Activated T-cell treated with anti-CD3 and anti-CD28 coated beads, Interleukin-2, amount 50 U/mL, for 72 hours (primary cell): ENCODE measurements at regions not wholly inside any gene's neighbourhood (a gene's known extent, or its start where the extent isn't known, plus 50 kb on each side); places are given as distances from the start of the nearest gene placed in this dataset.
"Not testable (repeated sequence)": the region's sequence is repeated elsewhere in the genome, so short reads cannot be mapped to it uniquely, and the experiment has no call there.

ENCODE experiments used
- ATAC-seq, 2 donors: fragments of 150-1000 bp; cut with Tn5 transposase; replicated peaks in 1 of 2; 2 replicates each; pipeline ENCODE4 v1.10.0; 2021; ENCODE audit warnings: moderate library complexity in 2 of 2, mild to moderate bottlenecking in 1 of 2
- DNase-seq, 2 donors: peaks; one replicate each; pipeline ENCODE4 v3.0.0; 2021 to 2022; ENCODE audit warnings: mixed read lengths in 1 of 2
- H3K27ac Mint-ChIP-seq: one replicate; pipeline ENCODE4 v1.8.0; 2022; ENCODE audit warnings: mild to moderate bottlenecking, moderate library complexity, mixed read lengths
- H3K27me3 Mint-ChIP-seq: one replicate; pipeline ENCODE4 v1.8.0; 2022; ENCODE audit warnings: low read depth, mixed read lengths
- H3K36me3 Mint-ChIP-seq, 2 donors: one replicate each; pipeline ENCODE4 v1.8.0; 2022; ENCODE audit warnings: mixed read lengths in 2 of 2, mild to moderate bottlenecking in 1 of 2; ENCODE audit not compliant: insufficient read depth in 2 of 2
- H3K4me1 Mint-ChIP-seq: one replicate; pipeline ENCODE4 v1.8.0; 2022; ENCODE audit warnings: low read depth, mixed read lengths
- H3K4me3 Mint-ChIP-seq, 2 donors: one replicate each; pipeline ENCODE4 v1.8.0; 2022; ENCODE audit warnings: mild to moderate bottlenecking in 2 of 2, mixed read lengths in 2 of 2, moderate library complexity in 2 of 2
- H3K9me3 Mint-ChIP-seq, 2 donors: one replicate each; pipeline ENCODE4 v1.8.0; 2022; ENCODE audit warnings: mixed read lengths in 2 of 2

DNA sequence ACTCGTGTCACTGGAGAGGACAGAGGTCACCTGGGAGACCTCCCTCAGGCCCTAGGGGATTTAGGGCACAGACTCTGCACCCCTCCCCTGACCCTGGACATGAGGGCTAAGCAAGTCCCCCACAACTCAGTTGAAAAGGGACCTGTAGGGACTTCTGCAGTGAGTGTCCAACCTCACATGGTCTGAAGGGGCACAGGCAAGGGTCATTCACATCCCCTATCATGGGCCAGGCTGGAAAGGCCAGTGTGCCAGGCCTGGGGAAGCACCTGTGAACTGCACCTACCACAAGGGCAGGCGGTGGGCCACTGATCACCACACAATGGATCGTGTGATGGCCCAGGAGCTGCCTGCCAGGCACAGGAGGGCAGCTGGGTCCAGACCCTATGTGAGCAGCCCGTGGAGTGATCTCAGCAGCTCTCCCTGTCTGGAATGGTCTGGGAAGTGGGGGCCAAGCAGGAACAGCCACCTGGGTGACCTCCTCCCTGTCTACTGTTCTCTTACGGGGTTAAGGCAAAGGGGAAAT lies 1502.6 kb upstream of the TPTE start:
- H3K4me1 Mint-ChIP-seq, ATAC-seq, DNase-seq, H3K9me3 Mint-ChIP-seq, H3K27ac Mint-ChIP-seq, H3K4me3 Mint-ChIP-seq, H3K36me3 Mint-ChIP-seq: not testable (repeated sequence)
- peaks cover 25% of the 10 kb centered on the region for H3K27me3 Mint-ChIP-seq

DNA sequence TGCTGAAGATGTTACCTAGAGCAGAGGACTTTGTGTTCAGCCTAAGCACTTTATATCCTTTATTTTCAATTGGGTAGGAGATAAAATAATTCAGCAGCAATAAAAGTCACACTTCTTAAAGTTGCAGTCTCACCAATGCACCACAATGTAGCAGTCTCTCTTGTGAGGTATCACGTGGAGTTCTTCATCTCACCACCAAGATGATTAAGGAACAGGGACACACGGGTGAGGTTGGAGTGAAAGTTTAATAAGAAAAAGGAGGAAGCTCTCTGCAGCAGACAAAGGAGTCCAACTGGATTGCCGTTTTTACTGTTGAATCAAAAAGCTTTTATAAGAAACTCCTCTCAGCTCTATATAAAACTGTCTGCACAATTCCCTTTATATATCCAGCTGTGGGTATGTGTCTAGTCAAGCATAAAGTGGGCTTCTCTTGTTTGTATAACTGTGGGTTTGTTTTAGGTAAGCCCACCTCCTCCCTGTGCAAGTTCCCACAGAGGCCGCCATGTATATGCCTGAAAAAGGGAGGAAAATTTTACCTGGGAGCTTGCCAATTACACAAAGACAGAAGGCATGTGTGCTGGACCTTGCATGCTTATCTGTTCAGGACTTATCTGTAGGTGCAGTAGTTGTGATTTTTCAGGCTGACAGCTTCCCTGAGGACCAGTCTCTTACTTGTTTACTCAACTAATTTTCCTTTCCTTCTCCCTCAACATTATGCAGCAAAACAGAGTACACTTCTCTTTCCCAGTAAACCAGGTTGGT lies 1497.2 kb upstream of the TPTE start:
- ATAC-seq, H3K9me3 Mint-ChIP-seq, H3K4me3 Mint-ChIP-seq, H3K4me1 Mint-ChIP-seq, DNase-seq, H3K36me3 Mint-ChIP-seq, H3K27ac Mint-ChIP-seq: not testable (repeated sequence)
- peaks cover 16% of the 10 kb centered on the region for H3K27me3 Mint-ChIP-seq

DNA sequence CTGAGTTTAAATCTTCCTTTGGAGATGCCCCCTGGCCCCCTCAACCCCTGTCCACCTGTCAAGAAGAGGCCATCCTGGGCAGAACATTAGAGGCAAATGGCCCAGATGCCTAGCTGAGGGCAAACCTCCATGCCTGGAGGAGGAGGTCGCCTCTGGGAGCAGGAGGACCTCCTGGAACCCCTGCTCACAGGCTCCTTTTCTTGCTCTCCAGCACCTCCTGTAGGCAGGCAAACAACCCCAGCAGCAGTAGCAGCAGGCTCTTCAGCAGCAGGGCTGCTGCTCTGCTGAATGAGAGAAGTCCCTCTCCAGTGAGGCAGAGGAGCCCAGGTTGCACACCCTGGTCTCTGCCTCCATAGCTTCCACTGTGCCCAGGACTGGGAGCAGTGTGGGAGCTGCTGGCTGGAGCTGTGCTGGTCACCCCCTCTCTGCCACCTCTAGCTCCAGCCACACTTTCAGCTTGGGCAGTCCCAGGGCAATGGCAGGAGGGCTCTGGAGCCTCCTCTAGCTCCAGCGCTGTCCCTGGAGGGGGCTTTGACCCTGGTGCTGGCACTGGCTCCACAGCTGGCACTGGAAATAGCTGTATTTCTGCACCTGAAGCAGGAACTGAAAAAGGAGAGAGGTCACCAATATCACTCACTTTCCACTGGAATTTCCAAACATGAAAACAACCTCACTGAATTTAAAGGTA lies 1494.5 kb upstream of the TPTE start:
- not testable (repeated sequence) for H3K4me1 Mint-ChIP-seq, H3K36me3 Mint-ChIP-seq, H3K4me3 Mint-ChIP-seq, ATAC-seq, H3K27me3 Mint-ChIP-seq, DNase-seq, H3K27ac Mint-ChIP-seq, H3K9me3 Mint-ChIP-seq

DNA sequence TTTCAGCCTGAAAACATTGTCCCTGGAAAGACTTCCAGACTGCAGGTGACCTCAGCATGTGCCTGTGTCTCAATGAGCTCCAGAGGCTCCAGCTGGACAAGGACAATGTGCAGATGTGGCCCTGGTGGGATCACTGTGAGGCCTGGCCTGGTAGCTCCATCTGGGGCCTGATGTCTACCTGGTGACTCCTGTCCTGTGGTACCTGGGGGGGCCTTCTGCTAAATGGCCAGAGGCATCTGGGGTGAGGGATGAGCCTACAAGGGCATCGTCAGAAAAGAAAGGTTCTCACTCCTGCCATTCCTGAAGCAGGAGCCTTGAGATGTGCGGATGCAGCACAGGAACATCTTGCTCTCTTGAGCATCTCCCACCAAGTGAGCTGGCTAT lies 1494.0 kb upstream of the TPTE start:
- not testable (repeated sequence) for H3K27me3 Mint-ChIP-seq, H3K4me1 Mint-ChIP-seq, H3K27ac Mint-ChIP-seq, H3K4me3 Mint-ChIP-seq, ATAC-seq, DNase-seq, H3K36me3 Mint-ChIP-seq, H3K9me3 Mint-ChIP-seq

DNA sequence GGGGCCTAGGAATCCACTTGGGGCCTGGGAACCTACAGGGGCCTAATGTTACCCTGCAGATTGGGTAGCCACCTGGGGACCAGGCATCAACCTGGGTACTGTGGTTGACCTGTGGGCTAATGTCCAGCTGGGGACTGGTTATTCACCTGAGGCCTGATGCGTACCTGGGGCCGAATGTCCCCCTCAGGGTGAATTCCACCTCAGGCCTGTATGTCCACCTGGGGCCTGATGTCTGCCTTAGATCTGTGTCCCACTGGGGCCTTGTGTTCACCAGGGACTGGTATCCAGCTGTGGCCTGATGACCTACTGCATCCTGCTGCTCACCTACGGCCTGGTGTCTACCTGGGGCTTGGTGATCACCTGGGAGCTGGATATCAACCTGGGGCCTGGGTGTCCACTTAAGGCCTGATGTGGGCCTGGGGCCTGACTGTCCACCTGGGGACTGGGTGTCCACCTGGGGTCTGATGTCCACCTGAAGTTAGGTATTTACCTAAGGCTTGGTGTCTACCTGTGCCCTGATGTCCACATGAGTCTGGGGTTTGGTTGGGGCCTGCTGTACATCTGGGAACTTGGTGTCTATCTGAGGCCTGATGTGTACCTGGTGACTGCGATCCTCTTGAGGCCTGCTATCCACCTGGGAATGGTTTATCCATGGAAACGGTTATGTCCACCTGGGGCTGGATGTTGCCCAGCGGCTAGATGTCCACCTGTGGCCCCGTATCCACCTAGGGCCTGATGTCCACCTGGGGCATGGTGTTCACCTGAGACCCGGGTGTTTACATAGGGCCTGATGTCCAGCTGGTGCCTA lies 1492.6 kb upstream of the TPTE start:
- ATAC-seq, H3K27me3 Mint-ChIP-seq, H3K4me1 Mint-ChIP-seq, H3K27ac Mint-ChIP-seq, H3K9me3 Mint-ChIP-seq, H3K4me3 Mint-ChIP-seq, H3K36me3 Mint-ChIP-seq, DNase-seq: not testable (repeated sequence)

DNA sequence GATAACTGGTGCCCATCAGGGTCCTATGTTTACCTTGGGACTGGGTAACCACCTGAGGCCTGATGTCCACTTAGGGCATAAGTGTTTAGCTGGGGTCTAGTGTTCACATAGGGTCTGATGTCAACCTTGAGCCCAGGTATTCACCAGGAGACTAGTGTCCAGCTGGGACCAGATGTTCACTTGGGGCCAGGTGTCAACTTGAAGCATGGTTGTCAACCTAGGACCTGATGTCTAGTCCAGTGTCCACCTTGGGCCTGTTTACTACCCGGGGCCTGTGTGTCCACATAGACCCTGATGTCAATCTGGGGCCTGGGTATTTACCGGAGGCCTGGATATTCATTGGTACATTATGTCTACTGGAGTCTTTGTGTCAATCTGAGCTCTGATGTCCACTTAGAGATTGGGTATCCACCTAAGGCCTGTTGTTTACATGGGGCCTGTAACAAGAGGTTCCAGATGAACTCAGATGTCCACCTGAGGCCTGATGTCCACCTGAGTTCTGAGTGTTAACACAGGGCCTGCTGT lies 1491.2 kb upstream of the TPTE start:
- H3K4me1 Mint-ChIP-seq, ATAC-seq, H3K9me3 Mint-ChIP-seq, H3K4me3 Mint-ChIP-seq, DNase-seq, H3K27ac Mint-ChIP-seq, H3K36me3 Mint-ChIP-seq, H3K27me3 Mint-ChIP-seq: not testable (repeated sequence)

DNA sequence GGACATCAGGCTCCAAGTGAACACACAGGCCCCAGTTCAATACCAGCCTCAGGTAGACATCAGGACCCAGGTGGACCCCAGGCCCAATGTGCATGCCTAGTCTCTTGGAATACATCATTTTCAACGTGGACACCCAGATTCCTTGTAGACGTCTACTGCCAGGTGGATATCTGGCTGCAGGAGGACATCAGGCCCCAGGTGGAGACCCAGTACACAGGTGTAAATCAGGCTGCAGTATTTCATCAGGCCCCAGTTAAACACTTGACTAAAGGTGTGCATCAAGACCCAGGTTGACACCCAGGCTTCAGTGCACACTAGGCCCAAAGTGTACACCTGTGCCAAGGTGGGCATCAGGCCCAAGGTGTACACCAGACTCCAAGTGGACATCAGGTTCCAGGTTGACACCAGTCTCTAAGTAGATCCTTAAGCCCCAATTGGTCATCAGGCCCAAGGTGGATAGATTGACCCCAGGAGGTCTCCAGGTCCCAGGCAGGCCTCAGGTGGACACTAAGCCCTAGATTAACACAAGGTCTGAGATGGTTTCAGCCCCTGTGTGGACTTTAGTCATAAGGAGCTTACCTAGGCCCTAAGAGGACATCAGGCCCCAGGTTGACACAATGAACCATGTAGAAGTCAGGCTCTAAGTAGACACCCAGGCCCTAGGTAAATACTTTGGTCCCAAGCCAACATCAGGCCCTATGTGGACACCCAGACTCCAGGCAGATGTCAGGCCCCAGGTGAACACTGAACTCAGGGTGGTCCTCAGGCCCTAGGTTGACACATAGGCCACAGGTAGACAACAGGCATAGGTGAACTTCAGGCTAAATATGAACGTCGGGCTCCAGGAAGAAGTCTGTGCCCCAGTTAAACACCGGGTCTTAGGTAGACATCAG lies 1489.7 kb upstream of the TPTE start:
- H3K9me3 Mint-ChIP-seq, H3K36me3 Mint-ChIP-seq, H3K4me1 Mint-ChIP-seq, H3K4me3 Mint-ChIP-seq, DNase-seq, H3K27me3 Mint-ChIP-seq, H3K27ac Mint-ChIP-seq, ATAC-seq: not testable (repeated sequence)

DNA sequence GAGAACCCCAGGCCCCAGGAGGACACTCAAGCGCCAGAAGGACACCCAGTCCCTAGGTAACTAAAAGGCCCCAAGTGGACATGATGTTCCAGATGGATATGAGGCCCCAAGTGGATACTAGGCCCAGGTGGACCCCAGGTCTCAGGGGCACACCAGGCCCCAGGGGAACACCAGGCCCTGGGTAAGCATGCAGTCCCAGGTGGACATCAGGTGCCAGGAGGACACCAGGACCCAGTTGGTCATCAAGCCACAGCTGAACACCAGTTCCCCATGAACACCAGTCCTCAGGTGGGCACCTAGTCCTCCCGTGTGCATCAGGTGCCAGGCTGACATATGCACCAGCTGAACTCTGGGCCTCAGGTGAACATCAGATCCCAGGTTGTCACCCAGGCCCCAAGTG lies 1488.8 kb upstream of the TPTE start:
- not testable (repeated sequence) for H3K27me3 Mint-ChIP-seq, H3K9me3 Mint-ChIP-seq, H3K36me3 Mint-ChIP-seq, H3K4me3 Mint-ChIP-seq, ATAC-seq, DNase-seq, H3K27ac Mint-ChIP-seq, H3K4me1 Mint-ChIP-seq

DNA sequence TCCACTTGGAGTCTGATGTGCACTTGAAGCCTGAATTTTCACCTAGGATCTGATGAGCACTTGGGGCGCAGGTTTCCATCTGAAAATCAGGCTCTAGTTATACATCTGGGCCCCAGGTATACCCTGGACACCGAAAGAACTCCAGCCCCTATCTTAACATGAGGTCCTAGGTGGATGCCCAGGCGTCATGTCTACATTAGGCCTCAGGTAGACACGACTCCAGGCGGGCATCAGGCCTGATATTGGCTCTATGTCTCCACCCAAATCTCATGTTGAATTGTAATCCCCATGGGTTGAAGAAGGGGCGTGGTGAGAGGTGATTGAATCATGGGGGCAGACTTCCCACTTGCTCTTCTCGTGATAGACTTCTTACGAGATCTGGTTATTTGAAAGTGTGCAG lies 1488.1 kb upstream of the TPTE start:
- not testable (repeated sequence) for H3K9me3 Mint-ChIP-seq, ATAC-seq, H3K4me1 Mint-ChIP-seq, H3K36me3 Mint-ChIP-seq, H3K27ac Mint-ChIP-seq, H3K27me3 Mint-ChIP-seq, DNase-seq, H3K4me3 Mint-ChIP-seq

DNA sequence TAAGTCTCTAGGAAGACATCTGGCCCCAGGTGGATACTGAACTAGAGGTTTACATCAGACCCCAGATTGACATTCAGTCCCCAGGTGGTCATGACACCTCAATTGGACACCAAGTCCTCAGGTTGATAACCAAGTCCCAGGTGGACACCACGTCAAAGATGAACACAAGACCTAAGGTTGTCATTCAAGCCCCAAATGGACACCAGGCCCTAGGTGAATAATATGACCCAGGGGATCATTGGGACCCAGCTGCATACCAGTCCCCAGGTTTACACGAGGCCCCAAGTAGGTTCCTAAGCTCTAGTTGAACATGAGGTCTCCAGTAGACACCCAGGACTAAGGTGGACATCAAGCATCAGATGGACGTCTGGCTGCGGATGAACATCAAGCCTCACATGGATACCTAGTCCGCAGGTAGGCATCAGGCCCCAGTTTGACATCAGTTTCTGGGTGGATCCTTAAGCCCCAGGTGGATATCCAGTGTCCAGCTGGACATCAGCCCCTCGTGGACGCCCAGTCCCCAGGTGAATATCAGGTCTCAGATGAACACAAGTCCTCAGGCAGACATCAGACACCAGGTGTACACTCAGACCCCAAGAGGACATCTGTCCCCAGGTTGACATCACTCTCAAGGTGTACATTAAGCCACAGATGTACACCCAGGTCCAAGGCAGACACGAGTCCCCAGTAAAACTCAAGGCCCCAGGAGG lies 1486.7 kb upstream of the TPTE start:
- not testable (repeated sequence) for H3K4me1 Mint-ChIP-seq, H3K36me3 Mint-ChIP-seq, H3K27ac Mint-ChIP-seq, H3K4me3 Mint-ChIP-seq, ATAC-seq, DNase-seq, H3K9me3 Mint-ChIP-seq, H3K27me3 Mint-ChIP-seq

DNA sequence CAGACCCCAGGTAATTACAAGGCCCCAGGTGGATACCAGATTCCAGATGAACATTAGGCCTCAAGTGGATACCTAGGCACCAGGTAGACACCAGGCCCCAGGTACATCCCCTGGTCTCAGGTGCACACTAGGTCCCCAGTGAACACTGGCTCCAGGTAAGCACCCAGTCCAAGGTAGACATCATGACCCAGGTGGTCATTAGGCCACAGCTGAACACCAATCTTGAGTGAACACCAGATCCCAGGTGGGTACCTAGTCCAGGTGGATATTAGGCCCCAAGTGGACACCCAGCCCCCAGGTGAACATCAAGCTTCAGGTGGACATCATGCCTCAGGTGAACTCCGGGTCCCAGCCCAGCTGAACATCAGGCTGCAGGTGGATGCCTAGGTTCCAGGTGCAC lies 1486.2 kb upstream of the TPTE start:
- not testable (repeated sequence) for H3K4me1 Mint-ChIP-seq, H3K36me3 Mint-ChIP-seq, DNase-seq, H3K4me3 Mint-ChIP-seq, H3K27me3 Mint-ChIP-seq, H3K9me3 Mint-ChIP-seq, ATAC-seq, H3K27ac Mint-ChIP-seq

DNA sequence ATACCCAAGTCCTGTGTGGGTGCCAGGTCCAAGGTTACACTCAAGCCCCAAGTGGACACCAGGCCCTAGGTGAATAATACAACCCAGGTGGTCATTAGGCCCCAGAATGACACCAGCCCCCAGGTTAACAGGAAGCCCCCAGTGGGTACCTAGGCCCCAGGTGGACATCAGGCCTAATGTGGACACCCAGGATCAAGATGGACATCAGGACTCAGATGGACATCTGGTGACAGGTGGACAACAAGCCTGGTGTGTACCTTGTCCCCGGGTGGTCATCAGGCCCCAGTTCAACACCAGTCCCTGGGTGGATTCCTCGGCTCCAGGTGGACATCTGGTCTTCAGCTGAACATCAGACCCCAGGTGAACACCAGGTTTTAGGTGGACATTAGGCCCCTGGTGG lies 1485.4 kb upstream of the TPTE start:
- ATAC-seq, H3K9me3 Mint-ChIP-seq, H3K36me3 Mint-ChIP-seq, H3K4me1 Mint-ChIP-seq, DNase-seq, H3K27me3 Mint-ChIP-seq, H3K4me3 Mint-ChIP-seq, H3K27ac Mint-ChIP-seq: not testable (repeated sequence)
